ENCODE measurements at regions not wholly inside any gene's neighbourhood (a gene's known extent, or its start where the extent isn't known, plus 50 kb on each side); places are given as distances from the start of the nearest gene placed in this dataset.

GRCh38 chr1:36703526-36704208, 221.0 kb upstream of the CSF3R start:
- TF ChIP-seq CTCF (IDR thresholded peaks at IDR 0.05 in 4 of 5, conservative IDR thresholded peaks at IDR 0.05 in 1 of 5) = peak; percentile 50 to 71 (median 56)
- TF ChIP-seq POLR2A (IDR thresholded peaks at IDR 0.05) = no peak

Data from gastrocnemius medialis (tissue), 4 donors.